ENCODE measurements at regions not wholly inside any gene's neighbourhood (a gene's known extent, or its start where the extent isn't known, plus 50 kb on each side); places are given as distances from the start of the nearest gene placed in this dataset.

DNA sequence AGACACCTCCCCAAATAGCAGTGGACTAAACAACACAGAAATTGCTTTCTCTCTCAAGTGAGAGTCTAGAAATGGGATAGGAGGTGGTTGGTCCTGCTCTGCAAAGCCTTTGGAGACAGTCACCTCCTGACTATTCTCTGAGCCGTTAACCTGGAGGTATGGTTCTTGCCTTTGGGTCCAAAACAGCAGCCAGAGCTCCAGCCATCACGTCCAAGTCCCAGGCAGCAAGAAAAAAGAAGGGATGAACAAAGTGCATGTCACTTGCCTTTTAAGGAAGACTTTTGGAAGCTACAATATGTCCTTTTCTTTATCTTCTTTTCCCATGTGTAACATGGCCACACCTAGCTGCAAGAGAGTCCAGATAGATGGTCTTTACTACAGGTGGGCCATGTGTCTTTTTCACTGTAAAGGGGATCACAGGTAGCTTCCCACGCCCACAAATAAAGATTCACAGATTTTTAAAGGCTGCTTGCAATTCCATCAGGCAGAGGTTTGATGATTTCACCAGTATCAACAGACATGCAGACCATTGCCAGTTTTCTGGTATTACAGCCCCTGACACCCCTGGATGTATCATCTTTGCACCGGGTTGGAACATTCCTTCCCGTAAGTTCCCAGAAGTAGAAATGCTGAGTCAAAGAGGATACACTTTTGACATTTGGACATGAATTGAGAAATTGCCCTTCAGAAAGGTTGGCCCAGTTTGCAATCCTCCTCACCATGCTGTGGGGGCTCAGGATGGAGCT, 66.0 kb downstream of the MYEOV start:
- H3K4me3 ChIP-seq (ENCODE audit: insufficient read depth, low read depth, low read length), result no peak overlapping the region
- H3K36me3 ChIP-seq (ENCODE audit: insufficient read depth, low read length), result no peaks in the 10 kb centered on the region
- H3K27ac ChIP-seq (ENCODE audit: low read depth, low read length), result no peak overlapping the region
- no peaks in the 10 kb centered on the region for H4K20me1 ChIP-seq (ENCODE audit: insufficient read depth, low read length)
- DNase-seq (ENCODE audit: low read depth) (peak; percentile 29), FAIRE-seq (no peak)
- H2AFZ ChIP-seq (ENCODE audit: low read depth, low read length), result no peak overlapping the region
- H3K9ac ChIP-seq (ENCODE audit: low read length), result no peak overlapping the region
- no peaks in the 10 kb centered on the region for H3K36me3 Mint-ChIP-seq (ENCODE audit: low read depth, unreplicated experiment)
- TF ChIP-seq, protein P1, sequence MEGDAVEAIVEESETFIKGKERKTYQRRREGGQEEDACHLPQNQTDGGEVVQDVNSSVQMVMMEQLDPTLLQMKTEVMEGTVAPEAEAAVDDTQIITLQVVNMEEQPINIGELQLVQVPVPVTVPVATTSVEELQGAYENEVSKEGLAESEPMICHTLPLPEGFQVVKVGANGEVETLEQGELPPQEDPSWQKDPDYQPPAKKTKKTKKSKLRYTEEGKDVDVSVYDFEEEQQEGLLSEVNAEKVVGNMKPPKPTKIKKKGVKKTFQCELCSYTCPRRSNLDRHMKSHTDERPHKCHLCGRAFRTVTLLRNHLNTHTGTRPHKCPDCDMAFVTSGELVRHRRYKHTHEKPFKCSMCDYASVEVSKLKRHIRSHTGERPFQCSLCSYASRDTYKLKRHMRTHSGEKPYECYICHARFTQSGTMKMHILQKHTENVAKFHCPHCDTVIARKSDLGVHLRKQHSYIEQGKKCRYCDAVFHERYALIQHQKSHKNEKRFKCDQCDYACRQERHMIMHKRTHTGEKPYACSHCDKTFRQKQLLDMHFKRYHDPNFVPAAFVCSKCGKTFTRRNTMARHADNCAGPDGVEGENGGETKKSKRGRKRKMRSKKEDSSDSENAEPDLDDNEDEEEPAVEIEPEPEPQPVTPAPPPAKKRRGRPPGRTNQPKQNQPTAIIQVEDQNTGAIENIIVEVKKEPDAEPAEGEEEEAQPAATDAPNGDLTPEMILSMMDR (IDR thresholded peaks at IDR 0.05; ENCODE audit: insufficient read depth, low read depth, low read length), result no peak
- TF ChIP-seq EZH2 (IDR thresholded peaks at IDR 0.05; ENCODE audit: insufficient read depth, low read length), result no peak
- H3K27me3 ChIP-seq (ENCODE audit: insufficient read depth, low read length), result no peaks in the 10 kb centered on the region
- no peak overlapping the region for H3K27ac Mint-ChIP-seq (ENCODE audit: unreplicated experiment)
- H3K4me2 ChIP-seq (ENCODE audit: low read length), result no peak overlapping the region
- H3K27me3 Mint-ChIP-seq (ENCODE audit: low read depth, unreplicated experiment), result peaks cover 20% of the 10 kb centered on the region
- H3K4me1 ChIP-seq (ENCODE audit: insufficient read depth, low read length), result peaks cover 9% of the 10 kb centered on the region
- H3K9me3 ChIP-seq (ENCODE audit: insufficient read depth, low read depth, low read length), result peaks cover 9% of the 10 kb centered on the region
- H3K79me2 ChIP-seq (ENCODE audit: insufficient read depth, low read length), result no peaks in the 10 kb centered on the region
- H3K4me3 Mint-ChIP-seq (ENCODE audit: unreplicated experiment), result no peak overlapping the region
- no peaks in the 10 kb centered on the region for H3K4me1 Mint-ChIP-seq (ENCODE audit: low read depth, unreplicated experiment)
- H3K9me3 Mint-ChIP-seq (ENCODE audit: unreplicated experiment), result peaks cover 12% of the 10 kb centered on the region

DNA sequence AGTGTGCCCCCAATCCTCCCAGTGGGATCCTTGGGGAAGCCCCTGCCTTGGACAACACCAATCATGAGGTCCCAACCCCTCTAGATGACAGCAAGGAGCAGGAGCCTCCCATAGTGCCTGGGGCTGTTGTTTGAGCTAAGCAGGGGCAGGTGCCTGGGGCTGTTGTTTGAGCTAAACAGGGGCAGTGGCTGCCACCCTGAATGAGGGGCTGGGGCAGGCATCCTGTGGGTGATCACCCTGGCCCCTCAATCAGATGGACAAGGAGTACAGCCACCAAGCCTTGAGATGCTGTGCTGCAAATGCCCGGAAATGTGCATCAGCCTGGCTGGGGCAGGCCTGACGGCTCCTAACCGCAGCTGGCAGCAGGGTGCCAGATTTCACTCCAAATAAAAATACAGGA, 66.7 kb downstream of the MYEOV start:
- Histone ChIP-seq H3K79me2 (ENCODE audit: insufficient read depth, low read length) (no peaks in the 10 kb centered on the region), H3K4me3 (ENCODE audit: insufficient read depth, low read depth, low read length) (no peak overlapping the region), H3K9ac (ENCODE audit: low read length) (no peak overlapping the region), H4K20me1 (ENCODE audit: insufficient read depth, low read length) (no peaks in the 10 kb centered on the region), H3K27ac (ENCODE audit: low read depth, low read length) (no peak overlapping the region), H3K4me2 (ENCODE audit: low read length) (no peak overlapping the region), H3K27me3 (ENCODE audit: insufficient read depth, low read length) (no peaks in the 10 kb centered on the region), H3K4me1 (ENCODE audit: insufficient read depth, low read length) (peaks cover 9% of the 10 kb centered on the region), H3K9me3 (ENCODE audit: insufficient read depth, low read depth, low read length) (peaks cover 9% of the 10 kb centered on the region), H3K36me3 (ENCODE audit: insufficient read depth, low read length) (no peaks in the 10 kb centered on the region), H2AFZ (ENCODE audit: low read depth, low read length) (no peak overlapping the region)
- no peak for FAIRE-seq
- no peak for TF ChIP-seq EZH2 (IDR thresholded peaks at IDR 0.05; ENCODE audit: insufficient read depth, low read length)
- TF ChIP-seq, protein P1 (IDR thresholded peaks at IDR 0.05; ENCODE audit: insufficient read depth, low read depth, low read length), result no peak
- no peak overlapping the region for H3K27ac Mint-ChIP-seq (ENCODE audit: unreplicated experiment)
- H3K4me1 Mint-ChIP-seq (ENCODE audit: low read depth, unreplicated experiment), result no peaks in the 10 kb centered on the region
- H3K4me3 Mint-ChIP-seq (ENCODE audit: unreplicated experiment), result no peak overlapping the region
- DNase-seq (ENCODE audit: low read depth), result no peak
- H3K36me3 Mint-ChIP-seq (ENCODE audit: low read depth, unreplicated experiment), result no peaks in the 10 kb centered on the region
- H3K9me3 Mint-ChIP-seq (ENCODE audit: unreplicated experiment), result peaks cover 12% of the 10 kb centered on the region
- H3K27me3 Mint-ChIP-seq (ENCODE audit: low read depth, unreplicated experiment), result peaks cover 19% of the 10 kb centered on the region

DNA sequence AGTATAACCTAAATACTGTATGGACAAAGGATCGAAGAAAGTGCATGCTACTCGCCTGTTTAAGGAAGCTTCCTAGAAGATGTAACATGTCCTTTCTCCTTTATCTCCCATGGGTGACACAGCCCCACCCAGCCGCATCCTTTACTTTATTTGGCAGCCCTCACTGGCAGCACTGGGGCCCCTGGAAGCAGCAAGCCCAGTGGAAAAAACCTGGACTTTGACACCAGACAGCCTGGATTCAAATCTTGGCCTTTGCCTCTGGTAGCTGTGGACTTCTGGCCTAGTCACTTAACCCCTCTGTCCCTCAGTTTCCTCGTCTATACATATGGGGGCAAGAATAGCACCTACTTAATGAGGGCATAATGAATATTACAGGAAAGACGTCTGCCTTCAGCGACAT, 67.1 kb downstream of the MYEOV start:
- Histone ChIP-seq H3K36me3 (ENCODE audit: insufficient read depth, low read length) (no peaks in the 10 kb centered on the region), H3K27me3 (ENCODE audit: insufficient read depth, low read length) (no peaks in the 10 kb centered on the region), H3K4me2 (ENCODE audit: low read length) (no peak overlapping the region), H3K4me3 (ENCODE audit: insufficient read depth, low read depth, low read length) (no peak overlapping the region), H3K79me2 (ENCODE audit: insufficient read depth, low read length) (no peaks in the 10 kb centered on the region), H3K4me1 (ENCODE audit: insufficient read depth, low read length) (peaks cover 9% of the 10 kb centered on the region), H2AFZ (ENCODE audit: low read depth, low read length) (no peak overlapping the region), H3K9ac (ENCODE audit: low read length) (no peak overlapping the region), H3K9me3 (ENCODE audit: insufficient read depth, low read depth, low read length) (peaks cover 9% of the 10 kb centered on the region), H3K27ac (ENCODE audit: low read depth, low read length) (no peak overlapping the region), H4K20me1 (ENCODE audit: insufficient read depth, low read length) (no peaks in the 10 kb centered on the region)
- H3K27ac Mint-ChIP-seq (ENCODE audit: unreplicated experiment), result no peak overlapping the region
- TF ChIP-seq, protein P1 (IDR thresholded peaks at IDR 0.05; ENCODE audit: insufficient read depth, low read depth, low read length), result no peak
- no peak for TF ChIP-seq EZH2 (IDR thresholded peaks at IDR 0.05; ENCODE audit: insufficient read depth, low read length)
- H3K9me3 Mint-ChIP-seq (ENCODE audit: unreplicated experiment), result peaks cover 12% of the 10 kb centered on the region
- H3K4me1 Mint-ChIP-seq (ENCODE audit: low read depth, unreplicated experiment), result no peaks in the 10 kb centered on the region
- H3K27me3 Mint-ChIP-seq (ENCODE audit: low read depth, unreplicated experiment), result peaks cover 15% of the 10 kb centered on the region
- FAIRE-seq, result no peak
- H3K36me3 Mint-ChIP-seq (ENCODE audit: low read depth, unreplicated experiment), result no peaks in the 10 kb centered on the region
- H3K4me3 Mint-ChIP-seq (ENCODE audit: unreplicated experiment), result no peak overlapping the region
- DNase-seq (ENCODE audit: low read depth), result no peak

All from astrocyte (in vitro differentiated cells and primary cell).